ENCODE measurements at regions not wholly inside any gene's neighbourhood (a gene's known extent, or its start where the extent isn't known, plus 50 kb on each side); places are given as distances from the start of the nearest gene placed in this dataset.
"Not testable (repeated sequence)": the region's sequence is repeated elsewhere in the genome, so short reads cannot be mapped to it uniquely, and the experiment has no call there.

DNA sequence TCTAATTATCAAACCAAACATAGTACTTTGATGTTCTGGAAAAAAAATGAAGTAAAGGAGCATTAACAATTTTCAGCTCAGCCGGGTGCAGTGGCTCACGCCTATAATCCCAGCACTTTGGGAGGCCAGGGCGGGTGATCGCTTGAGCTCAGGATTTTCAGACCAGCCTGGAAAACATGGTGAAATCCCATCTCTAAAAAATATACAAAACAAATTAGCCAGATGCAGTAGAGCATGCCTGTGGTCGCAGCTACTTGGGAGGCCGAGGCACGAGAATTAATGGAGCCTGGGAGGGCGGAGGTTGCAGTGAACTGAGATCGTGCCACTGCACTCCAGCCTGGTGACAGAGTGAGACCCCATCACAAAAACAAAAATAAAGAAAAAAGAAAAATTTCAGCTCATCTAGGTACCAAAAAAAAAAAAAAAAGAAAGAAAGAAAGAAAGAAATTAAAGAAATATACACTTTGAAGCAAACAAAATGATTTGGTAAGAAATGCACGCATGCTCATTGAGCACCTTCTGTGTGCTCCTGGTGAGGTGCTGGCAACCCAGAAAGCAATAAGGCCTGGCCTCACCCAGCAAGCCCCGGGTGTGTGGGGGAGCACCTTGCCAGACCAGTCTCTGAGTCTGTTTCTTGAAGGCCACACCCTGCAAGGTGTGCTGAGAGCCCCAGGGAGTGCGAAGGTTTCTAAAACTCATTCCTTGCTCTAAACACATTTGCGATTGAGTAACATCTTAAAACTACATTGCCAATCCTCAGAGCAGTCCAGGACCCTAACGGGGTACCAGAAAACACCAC is 133.5 kb downstream of the TFCP2L1 start:
- Mint-ChIP-seq H3K27ac (no peak overlapping the region), H3K9me3 (peaks cover 0 to 4% of the 10 kb centered on the region in 2 donors), H3K27me3 (peaks cover 0 to 9% of the 10 kb centered on the region in 2 donors), H3K36me3 (ENCODE audit: insufficient read depth) (no peaks in the 10 kb centered on the region), H3K4me3 (no peak overlapping the region), H3K4me1 (ENCODE audit: low read depth in 2 of 2) (no peaks in the 10 kb centered on the region)
- DNase-seq (no peak), ATAC-seq (replicated peaks) (no peak)

GRCh38 chr2:121152861-121153260 is 132.1 kb downstream of the TFCP2L1 start:
- Mint-ChIP-seq H3K27me3 (peaks cover 0 to 9% of the 10 kb centered on the region in 2 donors), H3K27ac (no peak overlapping the region), H3K9me3 (peaks cover 0 to 14% of the 10 kb centered on the region in 2 donors), H3K36me3 (ENCODE audit: insufficient read depth) (no peaks in the 10 kb centered on the region), H3K4me1 (ENCODE audit: low read depth in 2 of 2) (no peaks in the 10 kb centered on the region), H3K4me3 (no peak overlapping the region)
- no peak for ATAC-seq (replicated peaks)
- DNase-seq: no peak

- DNase-seq (no peak), ATAC-seq (replicated peaks) (no peak)
- Mint-ChIP-seq H3K4me3 (no peak overlapping the region), H3K27me3 (peaks cover 0 to 9% of the 10 kb centered on the region in 2 donors), H3K27ac (no peak overlapping the region), H3K36me3 (ENCODE audit: insufficient read depth) (no peaks in the 10 kb centered on the region), H3K9me3 (peaks cover 0 to 14% of the 10 kb centered on the region in 2 donors), H3K4me1 (ENCODE audit: low read depth in 2 of 2) (no peaks in the 10 kb centered on the region)
Measured at GRCh38 chr2:121153516-121153915, 131.5 kb downstream of the TFCP2L1 start.

DNA sequence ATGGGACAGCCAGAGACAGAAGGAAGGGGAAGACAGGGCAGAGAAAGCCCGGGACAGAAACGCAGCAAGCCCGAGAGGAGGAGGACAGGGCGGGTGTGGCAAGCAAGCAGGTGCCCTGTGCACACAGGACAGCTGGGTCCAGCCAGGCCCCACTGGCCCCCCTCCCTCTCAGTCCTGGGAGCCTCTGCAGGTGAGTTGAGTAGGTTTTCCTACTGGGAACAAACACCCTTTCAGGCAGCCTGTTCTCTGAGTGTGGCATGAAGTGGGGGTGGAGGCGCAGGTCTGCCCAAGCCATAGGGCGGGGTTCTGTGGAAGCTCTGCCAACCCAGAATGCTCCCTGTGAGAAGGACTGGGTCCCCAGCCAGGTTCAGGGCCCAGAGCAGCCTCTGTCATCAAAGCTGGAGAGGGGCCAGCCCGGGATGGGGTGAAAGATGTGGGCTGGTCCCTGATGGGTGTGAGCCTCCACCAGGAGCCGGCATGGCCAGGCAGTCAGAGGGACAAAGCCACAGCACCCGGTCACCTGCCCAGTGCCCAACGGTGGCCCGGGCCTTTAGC is 129.4 kb downstream of the TFCP2L1 start:
- DNase-seq (no peak), ATAC-seq (replicated peaks) (no peak)
- Mint-ChIP-seq H3K9me3 (peaks cover 0 to 14% of the 10 kb centered on the region in 2 donors), H3K27ac (no peak overlapping the region), H3K27me3 (peaks cover 0 to 6% of the 10 kb centered on the region in 2 donors), H3K4me1 (ENCODE audit: low read depth in 2 of 2) (no peaks in the 10 kb centered on the region), H3K36me3 (ENCODE audit: insufficient read depth) (no peaks in the 10 kb centered on the region), H3K4me3 (no peak overlapping the region)

DNA sequence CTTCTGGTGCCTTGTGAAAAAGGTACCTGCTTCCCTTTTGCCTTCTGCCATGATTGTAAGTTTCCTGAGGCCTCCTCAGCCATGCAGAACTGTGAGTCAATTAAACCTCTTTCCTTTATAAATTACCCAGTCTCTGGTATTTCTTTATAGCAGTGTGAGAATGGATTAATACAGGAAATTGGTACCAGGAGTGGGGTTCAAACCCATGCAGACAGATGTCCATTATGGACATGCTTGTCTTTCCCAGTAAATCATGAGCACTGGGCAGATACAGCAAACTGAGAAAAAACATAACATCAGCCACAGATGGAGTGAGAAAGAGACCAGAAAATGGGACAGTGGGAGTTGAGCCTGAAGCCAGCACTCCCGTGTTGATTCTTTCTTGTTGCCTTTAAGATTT is 127.5 kb downstream of the TFCP2L1 start:
- not testable (repeated sequence) for H3K4me3 Mint-ChIP-seq; ATAC-seq (replicated peaks); H3K27ac Mint-ChIP-seq; DNase-seq; H3K4me1 Mint-ChIP-seq (ENCODE audit: low read depth in 2 of 2); H3K27me3 Mint-ChIP-seq; H3K36me3 Mint-ChIP-seq (ENCODE audit: insufficient read depth)
- peaks cover 0 to 14% of the 10 kb centered on the region in 2 donors for H3K9me3 Mint-ChIP-seq

- H3K4me3 Mint-ChIP-seq: no peak overlapping the region
- ATAC-seq (replicated peaks) (no peak), DNase-seq (no peak)
- no peak overlapping the region for H3K27ac Mint-ChIP-seq
- no peaks in the 10 kb centered on the region for H3K36me3 Mint-ChIP-seq (ENCODE audit: insufficient read depth)
- H3K9me3 Mint-ChIP-seq: peaks cover 0 to 14% of the 10 kb centered on the region in 2 donors
- H3K4me1 Mint-ChIP-seq (ENCODE audit: low read depth in 2 of 2): no peaks in the 10 kb centered on the region
- peaks cover 0 to 5% of the 10 kb centered on the region in 2 donors for H3K27me3 Mint-ChIP-seq
Measured at GRCh38 chr2:121159291-121160071, 125.5 kb downstream of the TFCP2L1 start.

DNA sequence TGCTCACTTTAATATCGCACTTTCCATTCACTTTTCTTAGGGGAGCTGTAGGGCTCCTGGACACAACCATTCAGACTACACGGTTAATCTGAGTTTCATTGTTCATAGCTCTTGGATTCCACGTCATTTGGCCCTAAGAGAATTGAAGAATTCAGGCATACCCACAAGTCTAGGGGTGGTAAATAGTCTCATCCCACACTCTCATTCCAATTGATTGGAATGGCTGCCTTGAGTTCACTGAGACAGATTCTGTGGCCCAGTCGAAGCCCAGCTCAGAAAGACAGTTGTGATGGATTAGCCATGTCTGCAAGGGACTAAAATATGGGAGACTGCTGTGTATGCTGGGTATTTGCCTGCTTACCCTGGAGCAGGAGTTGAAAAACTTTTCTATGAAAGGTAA is 124.6 kb downstream of the TFCP2L1 start:
- Mint-ChIP-seq H3K4me1 (ENCODE audit: low read depth in 2 of 2) (no peaks in the 10 kb centered on the region), H3K27ac (no peak overlapping the region), H3K9me3 (peaks cover 0 to 14% of the 10 kb centered on the region in 2 donors), H3K36me3 (ENCODE audit: insufficient read depth) (no peaks in the 10 kb centered on the region), H3K27me3 (peaks cover 0 to 5% of the 10 kb centered on the region in 2 donors), H3K4me3 (no peak overlapping the region)
- ATAC-seq (replicated peaks) (no peak), DNase-seq (no peak)

DNA sequence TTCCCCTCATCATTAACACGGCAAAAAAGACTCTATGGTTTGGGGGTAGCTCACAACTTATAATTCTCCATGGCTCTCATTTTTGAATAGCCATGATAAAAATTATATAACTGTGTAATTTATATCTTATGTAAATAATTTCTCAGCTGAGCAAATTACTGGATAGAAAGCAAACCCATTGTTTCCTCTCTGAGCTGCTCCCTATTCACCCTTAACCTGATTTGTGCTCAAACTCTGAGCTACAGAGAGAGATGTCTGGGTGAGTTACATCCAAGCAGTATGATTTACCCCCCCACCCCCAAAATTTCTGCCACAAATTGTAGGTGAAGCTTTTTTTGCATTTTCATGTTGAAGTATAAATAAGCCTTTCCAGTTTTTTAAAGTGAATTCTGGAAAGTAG is 123.7 kb downstream of the TFCP2L1 start:
- no peak for ATAC-seq (replicated peaks)
- peaks cover 0 to 13% of the 10 kb centered on the region in 2 donors for H3K9me3 Mint-ChIP-seq
- no peak overlapping the region for H3K27ac Mint-ChIP-seq
- peaks cover 0 to 5% of the 10 kb centered on the region in 2 donors for H3K27me3 Mint-ChIP-seq
- no peaks in the 10 kb centered on the region for H3K36me3 Mint-ChIP-seq (ENCODE audit: insufficient read depth)
- no peak overlapping the region for H3K4me3 Mint-ChIP-seq
- no peak for DNase-seq
- no peaks in the 10 kb centered on the region for H3K4me1 Mint-ChIP-seq (ENCODE audit: low read depth in 2 of 2)

DNA sequence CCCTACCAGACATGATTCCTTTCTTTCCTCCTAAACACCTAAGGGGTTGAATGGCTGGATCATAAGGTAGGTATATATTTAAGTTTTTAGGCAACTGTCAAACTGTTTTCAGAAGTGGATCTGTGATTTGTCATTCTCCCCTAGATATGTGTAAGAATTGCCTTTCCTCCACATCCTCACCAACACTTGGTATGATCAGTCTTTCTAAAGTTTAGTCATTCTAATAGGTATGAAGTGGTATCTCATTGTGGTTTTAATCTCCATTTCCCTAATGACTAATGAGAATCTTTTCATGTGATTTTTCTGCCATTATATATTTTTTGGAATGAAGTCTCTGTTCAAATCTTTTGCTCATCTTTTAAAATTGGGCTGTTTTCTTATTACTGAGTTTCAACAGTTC is 122.1 kb downstream of the TFCP2L1 start:
- no peak overlapping the region for H3K27ac Mint-ChIP-seq
- H3K4me1 Mint-ChIP-seq (ENCODE audit: low read depth in 2 of 2): no peaks in the 10 kb centered on the region
- DNase-seq: no peak
- no peaks in the 10 kb centered on the region for H3K36me3 Mint-ChIP-seq (ENCODE audit: insufficient read depth)
- no peak overlapping the region for H3K4me3 Mint-ChIP-seq
- ATAC-seq (replicated peaks): no peak
- H3K9me3 Mint-ChIP-seq: no peaks in the 10 kb centered on the region
- H3K27me3 Mint-ChIP-seq: peaks cover 9 to 13% of the 10 kb centered on the region in 2 donors

DNA sequence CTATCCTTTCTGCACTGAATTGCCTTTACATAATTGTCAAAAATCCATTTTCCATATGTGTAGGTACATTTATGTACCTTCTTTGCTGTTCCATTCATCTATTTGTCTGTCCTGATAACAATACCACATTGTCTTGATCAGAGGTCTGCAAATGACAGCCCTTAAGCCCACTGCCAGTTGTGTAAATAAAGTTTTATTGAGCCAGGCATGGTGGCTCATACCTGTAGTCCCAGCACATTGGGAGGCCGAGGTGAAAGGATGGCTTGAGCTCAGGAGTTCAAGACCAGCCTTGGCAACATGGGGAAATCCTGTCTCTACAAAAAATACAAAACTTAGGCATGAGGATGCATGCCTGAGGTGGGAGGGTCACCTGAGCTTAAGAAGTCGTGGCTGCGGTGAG is 121.0 kb downstream of the TFCP2L1 start:
- DNase-seq (no peak), ATAC-seq (replicated peaks) (no peak)
- Mint-ChIP-seq H3K4me3 (no peak overlapping the region), H3K9me3 (no peaks in the 10 kb centered on the region), H3K36me3 (ENCODE audit: insufficient read depth) (no peaks in the 10 kb centered on the region), H3K27me3 (peaks cover 10 to 14% of the 10 kb centered on the region in 2 donors), H3K27ac (no peak overlapping the region), H3K4me1 (ENCODE audit: low read depth in 2 of 2) (no peaks in the 10 kb centered on the region)

DNA sequence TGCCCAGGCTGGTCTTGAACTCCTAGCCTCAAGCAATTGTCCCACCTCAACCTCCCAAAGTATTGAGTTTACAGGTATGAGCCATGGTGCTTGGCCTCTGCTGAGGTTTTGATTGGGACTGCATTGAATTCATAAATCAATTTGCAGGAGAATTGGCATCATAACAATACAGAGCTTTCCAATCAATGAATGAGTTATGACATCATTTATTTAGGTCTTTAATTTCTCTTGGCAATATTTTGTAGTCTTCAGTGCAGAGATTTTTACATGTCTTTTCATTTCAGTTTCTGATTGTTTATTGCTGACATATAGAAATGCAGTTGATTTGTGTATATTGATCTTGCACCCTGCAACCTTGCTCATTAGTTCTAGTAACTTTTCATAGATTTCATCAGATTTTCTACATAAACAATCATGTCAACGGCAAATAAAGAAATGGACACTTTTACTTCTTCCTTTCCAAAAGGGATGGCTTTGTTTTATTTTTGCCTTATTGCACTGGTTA is 119.9 kb downstream of the TFCP2L1 start:
- DNase-seq: no peak

More for the DNA sequence above, 119.9 kb downstream of the TFCP2L1 start:
- Mint-ChIP-seq H3K9me3 (no peaks in the 10 kb centered on the region), H3K4me3 (no peak overlapping the region), H3K36me3 (ENCODE audit: insufficient read depth) (no peaks in the 10 kb centered on the region), H3K4me1 (ENCODE audit: low read depth in 2 of 2) (no peaks in the 10 kb centered on the region), H3K27ac (no peak overlapping the region), H3K27me3 (peaks cover 16 to 19% of the 10 kb centered on the region in 2 donors)
- ATAC-seq (replicated peaks): no peak
